ENCODE measurements at regions not wholly inside any gene's neighbourhood (a gene's known extent, or its start where the extent isn't known, plus 50 kb on each side); places are given as distances from the start of the nearest gene placed in this dataset.

DNA sequence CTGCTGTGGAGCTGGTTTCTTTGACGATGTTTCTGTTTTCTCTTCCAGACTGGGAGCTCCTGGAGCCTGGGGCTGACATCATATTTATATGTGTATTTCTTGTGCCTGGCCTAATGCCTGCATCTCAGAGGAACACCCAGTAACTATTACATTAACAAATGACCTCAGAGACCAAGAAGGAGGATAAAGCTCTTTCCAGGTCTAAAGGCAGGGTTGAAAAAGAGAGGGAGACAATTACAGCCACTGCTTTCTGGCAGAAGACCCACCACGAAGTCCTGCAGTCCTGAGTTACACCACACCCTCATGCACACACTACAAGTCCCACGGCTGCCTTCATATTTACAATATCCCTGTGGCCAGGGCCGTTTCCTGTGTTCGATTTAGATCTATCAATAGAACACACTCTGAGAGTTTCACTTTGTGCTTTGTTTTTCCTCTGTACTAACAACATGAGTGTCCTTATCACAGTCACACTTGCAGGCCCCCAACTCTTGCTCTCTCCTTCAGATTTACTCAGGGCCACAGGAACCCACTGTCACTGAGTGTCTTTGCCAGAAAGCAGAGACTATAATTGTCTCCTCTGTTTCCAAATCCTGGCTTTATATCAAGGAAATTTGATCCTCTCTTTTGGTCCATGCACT, 535.5 kb downstream of the MID1IP1 start:
- Histone ChIP-seq H3K36me3 (ENCODE audit: insufficient read depth) (no peaks in the 10 kb centered on the region), H3K4me2 (peak overlapping the region; percentile 52), H3K27ac (peak overlapping the region; percentile 45), H3K4me1 (ENCODE audit: low read depth, poor library complexity, severe bottlenecking) (peaks cover 30% of the 10 kb centered on the region), H3K9ac (peak overlapping the region; percentile 13; the same call in 1 of the 2 replicates), H3K79me2 (ENCODE audit: insufficient read depth, low read depth) (no peaks in the 10 kb centered on the region), H3K4me3 (IDR thresholded peaks at IDR 0.05; ENCODE audit: insufficient read depth, low read depth, low read length) (no peak overlapping the region), H3K27me3 (ENCODE audit: insufficient read depth, low read depth) (no peaks in the 10 kb centered on the region), H2AFZ (ENCODE audit: low read depth) (peak overlapping the region; percentile 31; the same call in 1 of the 2 replicates), H4K20me1 (ENCODE audit: insufficient read depth) (no peaks in the 10 kb centered on the region)
- TF ChIP-seq, protein P1, sequence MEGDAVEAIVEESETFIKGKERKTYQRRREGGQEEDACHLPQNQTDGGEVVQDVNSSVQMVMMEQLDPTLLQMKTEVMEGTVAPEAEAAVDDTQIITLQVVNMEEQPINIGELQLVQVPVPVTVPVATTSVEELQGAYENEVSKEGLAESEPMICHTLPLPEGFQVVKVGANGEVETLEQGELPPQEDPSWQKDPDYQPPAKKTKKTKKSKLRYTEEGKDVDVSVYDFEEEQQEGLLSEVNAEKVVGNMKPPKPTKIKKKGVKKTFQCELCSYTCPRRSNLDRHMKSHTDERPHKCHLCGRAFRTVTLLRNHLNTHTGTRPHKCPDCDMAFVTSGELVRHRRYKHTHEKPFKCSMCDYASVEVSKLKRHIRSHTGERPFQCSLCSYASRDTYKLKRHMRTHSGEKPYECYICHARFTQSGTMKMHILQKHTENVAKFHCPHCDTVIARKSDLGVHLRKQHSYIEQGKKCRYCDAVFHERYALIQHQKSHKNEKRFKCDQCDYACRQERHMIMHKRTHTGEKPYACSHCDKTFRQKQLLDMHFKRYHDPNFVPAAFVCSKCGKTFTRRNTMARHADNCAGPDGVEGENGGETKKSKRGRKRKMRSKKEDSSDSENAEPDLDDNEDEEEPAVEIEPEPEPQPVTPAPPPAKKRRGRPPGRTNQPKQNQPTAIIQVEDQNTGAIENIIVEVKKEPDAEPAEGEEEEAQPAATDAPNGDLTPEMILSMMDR (conservative IDR thresholded peaks at IDR 0.05; ENCODE audit: low read depth, low read length), result no peak

DNA sequence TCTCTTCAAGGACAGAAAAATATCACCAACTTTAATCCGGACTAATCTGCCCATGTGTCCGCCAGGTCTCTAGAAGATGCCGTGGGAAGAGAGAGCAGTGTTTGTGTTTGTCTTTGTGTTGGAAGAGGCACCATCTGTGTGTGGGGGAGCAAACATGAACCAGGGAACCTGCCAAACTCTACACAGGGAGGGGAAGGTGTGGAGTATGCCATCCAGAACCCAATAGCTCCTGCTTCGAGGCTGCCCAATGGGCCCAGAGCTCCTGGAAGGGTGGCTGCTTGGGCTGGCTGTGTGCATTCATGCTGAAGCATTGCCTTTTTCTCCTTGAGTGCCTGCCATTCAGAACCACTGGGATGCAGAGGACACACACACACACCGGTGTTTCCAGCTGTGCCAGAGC, 536.2 kb downstream of the MID1IP1 start:
- H4K20me1 ChIP-seq (ENCODE audit: insufficient read depth), result no peaks in the 10 kb centered on the region
- peak overlapping the region; percentile 31; the same call in 1 of the 2 replicates for H2AFZ ChIP-seq (ENCODE audit: low read depth)
- no peaks in the 10 kb centered on the region for H3K36me3 ChIP-seq (ENCODE audit: insufficient read depth)
- H3K27ac ChIP-seq, result peak overlapping the region; percentile 45; the same call in 1 of the 2 replicates
- no peak overlapping the region for H3K4me3 ChIP-seq (IDR thresholded peaks at IDR 0.05; ENCODE audit: insufficient read depth, low read depth, low read length)
- peak overlapping the region; percentile 13; the same call in 1 of the 2 replicates for H3K9ac ChIP-seq
- peak overlapping the region; percentile 52; the same call in 1 of the 2 replicates for H3K4me2 ChIP-seq
- no peaks in the 10 kb centered on the region for H3K27me3 ChIP-seq (ENCODE audit: insufficient read depth, low read depth)
- H3K79me2 ChIP-seq (ENCODE audit: insufficient read depth, low read depth), result no peaks in the 10 kb centered on the region
- TF ChIP-seq, protein P1 (conservative IDR thresholded peaks at IDR 0.05; ENCODE audit: low read depth, low read length), result no peak
- H3K4me1 ChIP-seq (ENCODE audit: low read depth, poor library complexity, severe bottlenecking), result peaks cover 30% of the 10 kb centered on the region

DNA sequence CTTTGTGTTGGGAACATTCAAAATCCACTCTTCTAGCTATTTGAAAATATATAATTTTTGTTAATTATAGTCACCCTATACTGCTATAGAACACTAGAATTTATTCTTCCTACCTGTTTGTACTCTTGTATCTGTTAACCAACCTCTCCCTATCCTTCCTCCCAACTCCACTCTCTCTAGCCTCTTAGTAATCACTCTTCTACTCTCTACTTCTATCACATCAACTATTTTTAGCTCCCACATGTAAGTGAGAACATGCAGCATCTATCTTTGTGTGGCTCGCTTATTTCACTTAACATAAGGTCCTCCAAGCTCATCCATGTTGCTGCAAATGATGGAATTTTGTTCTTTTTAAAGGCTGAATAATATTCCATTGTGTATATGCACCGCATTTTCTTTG, 537.3 kb downstream of the MID1IP1 start:
- no peaks in the 10 kb centered on the region for H4K20me1 ChIP-seq (ENCODE audit: insufficient read depth)
- H2AFZ ChIP-seq (ENCODE audit: low read depth), result no peak overlapping the region
- no peak overlapping the region for H3K27ac ChIP-seq
- peaks cover 30% of the 10 kb centered on the region for H3K4me1 ChIP-seq (ENCODE audit: low read depth, poor library complexity, severe bottlenecking)
- no peak overlapping the region for H3K4me2 ChIP-seq
- TF ChIP-seq, protein P1 (conservative IDR thresholded peaks at IDR 0.05; ENCODE audit: low read depth, low read length), result no peak
- H3K27me3 ChIP-seq (ENCODE audit: insufficient read depth, low read depth), result no peaks in the 10 kb centered on the region
- H3K4me3 ChIP-seq (IDR thresholded peaks at IDR 0.05; ENCODE audit: insufficient read depth, low read depth, low read length), result no peak overlapping the region
- H3K79me2 ChIP-seq (ENCODE audit: insufficient read depth, low read depth), result no peaks in the 10 kb centered on the region
- no peaks in the 10 kb centered on the region for H3K36me3 ChIP-seq (ENCODE audit: insufficient read depth)
- H3K9ac ChIP-seq, result no peak overlapping the region

DNA sequence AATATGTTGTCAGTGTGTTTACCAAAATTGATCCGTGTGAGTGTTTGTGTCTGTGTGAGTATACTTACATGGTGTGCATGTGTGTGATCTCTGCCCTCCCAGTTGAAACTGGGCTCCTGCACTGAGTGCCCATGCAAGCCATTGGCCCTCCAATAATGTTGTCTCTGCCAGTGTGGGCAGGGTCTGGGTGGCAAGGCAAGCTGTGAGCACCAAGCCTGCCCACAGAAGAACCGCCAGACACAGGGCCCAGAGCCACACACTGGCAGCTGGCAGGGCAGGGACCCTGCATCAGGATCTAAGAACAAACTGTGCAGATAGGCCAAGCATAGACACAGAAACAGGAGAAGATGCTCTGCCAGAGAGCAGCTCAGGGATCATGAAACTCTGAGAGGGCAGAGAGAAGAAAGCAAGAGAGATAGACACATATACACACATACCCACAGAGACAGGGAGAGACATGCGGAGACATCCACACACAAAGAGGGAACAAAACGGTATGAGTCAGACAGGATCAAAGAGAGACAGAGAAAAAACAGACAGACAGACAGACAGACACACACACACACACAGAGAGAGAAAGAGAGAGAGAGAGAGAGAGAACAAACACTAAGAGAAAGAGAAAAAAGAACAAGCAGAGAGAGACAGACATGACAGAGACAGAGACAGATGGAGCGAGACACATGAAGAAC, 555.0 kb downstream of the MID1IP1 start:
- Histone ChIP-seq H3K27ac (no peak overlapping the region), H3K27me3 (ENCODE audit: insufficient read depth, low read depth) (no peaks in the 10 kb centered on the region), H3K36me3 (ENCODE audit: insufficient read depth) (no peaks in the 10 kb centered on the region), H3K4me2 (no peak overlapping the region), H3K79me2 (ENCODE audit: insufficient read depth, low read depth) (no peaks in the 10 kb centered on the region), H4K20me1 (ENCODE audit: insufficient read depth) (no peaks in the 10 kb centered on the region), H3K9ac (no peak overlapping the region), H3K4me1 (ENCODE audit: low read depth, poor library complexity, severe bottlenecking) (no peaks in the 10 kb centered on the region), H2AFZ (ENCODE audit: low read depth) (no peak overlapping the region), H3K4me3 (IDR thresholded peaks at IDR 0.05; ENCODE audit: insufficient read depth, low read depth, low read length) (no peak overlapping the region)
- TF ChIP-seq, protein P1 (conservative IDR thresholded peaks at IDR 0.05; ENCODE audit: low read depth, low read length), result no peak
